GM23338 (cell line): ENCODE measurements at regions not wholly inside any gene's neighbourhood (a gene's known extent, or its start where the extent isn't known, plus 50 kb on each side); places are given as distances from the start of the nearest gene placed in this dataset.

Source experiments
- CTCF ChIP-seq, 2 experiments: fragments of 200-600 bp in 1 of 2; sonication (generic) in 1 of 2; conservative IDR thresholded peaks; 2 replicates each; pipeline versions ENCODE4 v1.5.1 to v1.6.1; 2016 to 2017; ENCODE audit warnings: antibody characterized with exemption in 2 of 2, low read depth in 2 of 2, mild to moderate bottlenecking in 2 of 2, moderate library complexity in 1 of 2
- EZH2 ChIP-seq: fragments of 200-600 bp; sonication (generic); IDR thresholded peaks from one replicate; pipeline ENCODE4 v1.8.0; 2017; ENCODE audit warnings: antibody characterized with exemption, mild to moderate bottlenecking, low read depth; ENCODE audit not compliant: unreplicated experiment
- POLR2AphosphoS5 ChIP-seq: IDR thresholded peaks from 2 replicates; pipeline ENCODE4 v1.6.1; 2016; ENCODE audit warnings: antibody characterized with exemption, low read depth
- REST ChIP-seq: IDR thresholded peaks from one replicate; pipeline ENCODE4 v1.6.1; 2018; ENCODE audit warnings: antibody characterized with exemption; ENCODE audit not compliant: unreplicated experiment
- ZNF114 ChIP-seq: fragments of 250-450 bp; sonication (Bioruptor Pico); IDR thresholded peaks from 2 replicates; pipeline ENCODE4 v1.5.0; 2020; ENCODE audit warnings: mild to moderate bottlenecking, moderate library complexity
- TF ChIP-seq, protein P1 (sequence below): IDR thresholded peaks from 2 replicates; pipeline ENCODE4 v1.6.1; 2016; ENCODE audit warnings: antibody characterized with exemption

DNA sequence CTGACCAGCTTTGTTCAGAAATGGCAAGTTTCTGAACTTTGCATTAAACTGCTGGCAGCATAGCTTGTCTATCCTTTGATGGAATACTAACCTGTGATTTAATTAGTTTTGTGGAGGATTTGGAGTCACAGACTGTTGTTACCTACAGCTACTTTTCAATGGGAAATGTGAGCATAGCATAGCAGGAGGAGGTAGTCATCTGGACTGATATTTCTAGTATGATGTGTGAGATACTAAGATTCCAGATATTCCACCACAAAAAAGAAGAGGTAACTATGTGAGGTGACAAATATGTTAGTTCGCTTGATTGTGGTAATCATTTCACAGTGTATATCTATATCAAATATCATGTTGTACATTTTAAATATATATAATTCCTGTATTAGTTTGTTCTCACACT is 833.0 kb downstream of the SLC6A15 start:
- no peak for TF ChIP-seq CTCF (conservative IDR thresholded peaks at IDR 0.05; ENCODE audit: low read depth in 2 of 2)
- TF ChIP-seq ZNF114 (CRISPR knock-in tag): no peak
- TF ChIP-seq, protein P1, sequence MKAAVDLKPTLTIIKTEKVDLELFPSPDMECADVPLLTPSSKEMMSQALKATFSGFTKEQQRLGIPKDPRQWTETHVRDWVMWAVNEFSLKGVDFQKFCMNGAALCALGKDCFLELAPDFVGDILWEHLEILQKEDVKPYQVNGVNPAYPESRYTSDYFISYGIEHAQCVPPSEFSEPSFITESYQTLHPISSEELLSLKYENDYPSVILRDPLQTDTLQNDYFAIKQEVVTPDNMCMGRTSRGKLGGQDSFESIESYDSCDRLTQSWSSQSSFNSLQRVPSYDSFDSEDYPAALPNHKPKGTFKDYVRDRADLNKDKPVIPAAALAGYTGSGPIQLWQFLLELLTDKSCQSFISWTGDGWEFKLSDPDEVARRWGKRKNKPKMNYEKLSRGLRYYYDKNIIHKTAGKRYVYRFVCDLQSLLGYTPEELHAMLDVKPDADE: no peak
- TF ChIP-seq EZH2: no peak
- no peak for TF ChIP-seq REST
- TF ChIP-seq POLR2AphosphoS5: no peak
